Fibroblast of gingiva (primary cell): ENCODE measurements at regions not wholly inside any gene's neighbourhood (a gene's known extent, or its start where the extent isn't known, plus 50 kb on each side); places are given as distances from the start of the nearest gene placed in this dataset.
"Not testable (repeated sequence)": the region's sequence is repeated elsewhere in the genome, so short reads cannot be mapped to it uniquely, and the experiment has no call there.

Experiments used
- DNase-seq: peaks from one replicate; pipeline ENCODE4 v3.0.0-alpha.2; 2011; ENCODE audit warnings: low read depth

DNA sequence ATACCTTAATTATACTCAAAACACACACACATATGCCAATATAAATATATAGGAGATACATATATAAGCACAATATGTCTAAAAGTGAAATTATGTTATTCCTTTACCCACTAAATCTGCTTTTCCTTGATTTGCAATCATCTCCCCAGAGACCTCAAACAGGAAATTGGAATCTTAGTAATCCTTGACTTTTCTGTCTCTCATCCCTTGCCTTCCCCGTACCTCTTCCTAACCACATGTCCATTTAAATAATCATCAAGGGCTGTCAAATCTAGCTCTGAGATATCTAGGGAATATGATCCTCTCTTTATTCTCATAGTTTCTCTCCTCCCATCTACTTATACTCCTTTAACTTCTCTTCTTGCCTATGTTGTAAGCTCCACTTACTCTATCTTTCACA lies 336.6 kb downstream of the HGF start:
- no peak for DNase-seq

GRCh38 chr7:81430761-81431160 lies 339.1 kb downstream of the HGF start:
- DNase-seq = no peak

GRCh38 chr7:81430150-81430549 lies 339.7 kb downstream of the HGF start:
- no peak for DNase-seq

- no peak for DNase-seq
Measured at GRCh38 chr7:81427461-81427860, 342.4 kb downstream of the HGF start.

- no peak for DNase-seq
Measured at GRCh38 chr7:81420526-81421226, 349.2 kb downstream of the HGF start.

GRCh38 chr7:81419731-81420130 lies 350.1 kb downstream of the HGF start:
- DNase-seq = no peak

GRCh38 chr7:81416659-81417058 lies 353.2 kb downstream of the HGF start:
- no peak for DNase-seq

- DNase-seq = no peak
Measured at GRCh38 chr7:81415181-81415580, 354.7 kb downstream of the HGF start.

DNA sequence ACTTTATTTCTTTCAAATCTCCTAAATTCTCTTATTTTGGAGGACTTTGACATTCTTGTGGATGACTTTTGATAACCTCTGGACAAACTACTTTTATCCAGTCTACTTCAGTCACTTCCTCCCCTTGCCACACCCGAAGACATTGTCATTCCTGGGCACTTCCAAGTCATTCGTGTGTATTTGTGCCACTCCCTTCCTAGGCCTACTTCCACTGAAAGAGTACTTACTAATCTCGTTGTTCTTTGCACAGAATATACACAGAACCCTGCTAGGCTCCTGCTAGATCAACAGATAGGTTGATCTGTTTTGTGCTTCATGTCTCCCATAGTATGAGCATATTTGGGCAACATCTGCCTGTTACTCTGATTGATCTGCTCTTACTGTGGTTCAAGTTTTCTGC lies 355.4 kb downstream of the HGF start:
- no peak for DNase-seq

DNA sequence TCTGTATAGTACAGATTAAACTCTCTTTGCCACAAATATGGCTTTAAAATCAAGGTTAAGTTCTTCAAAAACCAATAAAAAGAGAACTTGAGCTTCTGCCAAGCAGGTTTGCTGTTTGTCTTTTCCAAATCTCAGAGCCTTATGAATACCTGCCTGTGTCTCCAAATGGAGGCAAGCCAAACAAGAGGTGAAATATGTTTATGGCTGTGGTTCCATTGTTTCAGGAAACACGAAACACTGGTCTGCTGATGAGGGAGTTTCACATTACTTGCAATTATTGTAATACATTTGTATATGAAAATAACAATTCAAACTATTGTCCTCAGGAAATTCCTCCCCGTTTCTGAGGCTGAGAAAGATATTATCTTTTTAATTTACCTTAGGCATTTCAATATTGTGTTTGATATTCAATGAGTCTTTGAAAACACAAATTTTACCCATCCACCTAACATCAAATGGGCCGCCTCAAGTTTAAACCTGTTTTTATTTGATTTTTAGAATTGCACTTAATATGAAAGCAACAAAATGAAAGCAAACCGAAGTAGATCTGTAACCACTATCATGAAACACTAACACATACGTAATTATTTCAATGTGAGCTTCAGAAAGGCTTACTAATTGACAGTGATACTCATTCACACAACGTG lies 359.3 kb downstream of the HGF start:
- DNase-seq = no peak

- no peak for DNase-seq
Measured at GRCh38 chr7:81408728-81409127, 361.1 kb downstream of the HGF start.

- peak; percentile 2 for DNase-seq
Measured at GRCh38 chr7:81407094-81407493, 362.8 kb downstream of the HGF start.

DNA sequence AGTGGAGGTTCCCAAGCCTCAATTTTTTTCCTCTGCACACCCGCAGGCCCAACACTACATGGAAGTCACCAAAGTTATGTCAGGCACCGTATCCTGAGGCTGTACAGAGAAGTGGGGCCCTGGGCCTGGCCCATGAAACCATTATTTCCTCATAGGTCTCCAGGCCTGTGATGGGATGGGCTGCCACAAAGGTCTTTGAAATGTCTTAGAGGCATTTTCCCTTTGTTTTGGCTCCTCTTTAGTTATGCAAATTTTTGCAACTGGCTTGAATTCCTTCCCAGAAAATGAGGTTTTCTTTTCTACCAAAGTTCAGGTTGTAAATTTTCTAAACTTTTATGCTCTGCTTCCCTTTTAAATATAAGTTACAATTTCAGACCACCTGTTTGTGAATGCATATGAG lies 365.2 kb downstream of the HGF start:
- DNase-seq = no peak

DNA sequence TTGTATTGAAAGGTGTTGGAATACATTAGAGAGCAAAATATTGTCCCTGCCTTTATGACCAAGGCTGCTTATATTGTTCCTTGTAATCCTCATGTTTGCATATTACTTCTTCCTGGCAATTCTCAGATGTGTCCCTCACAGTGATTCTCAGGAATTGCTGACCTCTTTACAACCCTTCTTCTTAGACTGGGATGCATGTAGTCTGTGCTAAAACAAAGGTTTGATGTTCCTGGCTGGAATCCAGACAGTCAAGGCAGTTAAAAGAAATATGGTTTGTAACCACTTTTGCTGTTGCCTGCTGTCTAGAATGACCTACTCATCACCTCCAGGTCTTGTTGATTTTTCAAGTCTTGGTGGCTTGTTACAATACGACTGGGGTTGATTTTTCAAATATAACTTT lies 367.6 kb downstream of the HGF start:
- DNase-seq = no peak

GRCh38 chr7:81399471-81399870 lies 370.4 kb downstream of the HGF start:
- DNase-seq = peak; percentile 12

- DNase-seq = no peak
Measured at GRCh38 chr7:81394029-81394428, 375.8 kb downstream of the HGF start.

GRCh38 chr7:81393018-81393417 lies 376.8 kb downstream of the HGF start:
- DNase-seq = no peak

DNA sequence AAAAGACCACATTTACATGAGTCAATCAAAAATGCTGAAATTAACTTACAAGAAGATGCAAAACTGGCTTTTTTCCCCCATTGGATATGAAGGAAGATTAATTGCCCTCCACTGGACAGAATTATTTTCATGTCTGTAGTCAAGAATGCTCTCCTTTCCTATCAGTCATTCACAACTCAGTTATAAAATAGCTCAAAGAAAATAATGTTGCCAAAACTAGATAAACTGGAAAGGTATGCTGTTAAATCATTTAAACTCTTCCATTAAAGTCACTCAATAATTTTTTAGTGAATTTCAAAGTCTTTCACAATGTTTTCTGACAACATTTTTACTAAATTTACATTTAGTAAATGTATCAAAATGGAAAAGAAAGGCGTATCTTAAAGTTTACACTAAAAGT lies 384.5 kb downstream of the HGF start:
- DNase-seq = no peak

DNA sequence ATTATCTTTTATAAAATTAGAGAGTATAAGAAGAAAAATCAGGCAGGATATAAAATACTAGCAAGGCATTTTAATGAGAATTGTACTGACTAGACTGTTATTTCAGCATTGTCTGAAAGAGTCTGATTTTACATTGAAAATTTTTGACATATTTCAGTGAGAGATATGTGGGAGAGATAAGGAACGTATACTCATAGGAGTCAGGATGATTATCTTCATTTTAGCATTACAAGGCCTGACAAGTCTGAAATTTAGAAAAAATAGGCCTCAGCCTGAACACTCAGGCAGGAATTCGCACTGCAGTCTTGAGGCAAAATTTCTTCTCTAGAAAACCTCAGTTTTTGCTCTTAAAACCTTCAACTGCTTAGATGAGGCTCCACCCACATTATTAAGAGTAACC lies 386.0 kb downstream of the HGF start:
- no peak for DNase-seq

- DNase-seq = not testable (repeated sequence)
Measured at GRCh38 chr7:81374641-81375040, 395.2 kb downstream of the HGF start.

- peak; percentile 70 for DNase-seq
Measured at GRCh38 chr7:81370822-81371221, 399.0 kb downstream of the HGF start.

- peak; percentile 99 for DNase-seq
Measured at GRCh38 chr7:81367326-81367931, 402.4 kb downstream of the HGF start.

- DNase-seq = no peak
Measured at GRCh38 chr7:81366546-81366945, 403.3 kb downstream of the HGF start.
